Medulla oblongata (tissue), 1 donor: ENCODE measurements at regions not wholly inside any gene's neighbourhood (a gene's known extent, or its start where the extent isn't known, plus 50 kb on each side); places are given as distances from the start of the nearest gene placed in this dataset.

Experiments used
- DNase-seq: peaks from one replicate; pipeline ENCODE4 v3.0.0-alpha.2; 2015; ENCODE audit errors: extremely low spot score

- DNase-seq: peak; percentile 71
Measured at GRCh38 chr10:128526791-128527375, 400.7 kb upstream of the MKI67 start.

- no peak for DNase-seq
Measured at GRCh38 chr10:128527711-128528110, 401.5 kb upstream of the MKI67 start.

GRCh38 chr10:128528167-128528566 lies 401.9 kb upstream of the MKI67 start:
- no peak for DNase-seq

GRCh38 chr10:128528781-128529180 lies 402.6 kb upstream of the MKI67 start:
- no peak for DNase-seq

GRCh38 chr10:128529225-128529624 lies 403.0 kb upstream of the MKI67 start:
- DNase-seq: no peak

- DNase-seq: peak; percentile 46
Measured at GRCh38 chr10:128530301-128530700, 404.1 kb upstream of the MKI67 start.

- no peak for DNase-seq
Measured at GRCh38 chr10:128530946-128531345, 404.7 kb upstream of the MKI67 start.

- DNase-seq: no peak
Measured at GRCh38 chr10:128534686-128535085, 408.5 kb upstream of the MKI67 start.

- no peak for DNase-seq
Measured at GRCh38 chr10:128536259-128536658, 410.0 kb upstream of the MKI67 start.

- DNase-seq: no peak
Measured at GRCh38 chr10:128537834-128538330, 411.7 kb upstream of the MKI67 start.

- no peak for DNase-seq
Measured at GRCh38 chr10:128538671-128539070, 412.4 kb upstream of the MKI67 start.

- no peak for DNase-seq
Measured at GRCh38 chr10:128539510-128540127, 413.4 kb upstream of the MKI67 start.

- no peak for DNase-seq
Measured at GRCh38 chr10:128540128-128540762, 414.0 kb upstream of the MKI67 start.

- peak; percentile 56 for DNase-seq
Measured at GRCh38 chr10:128540781-128541761, 414.8 kb upstream of the MKI67 start.

- DNase-seq: no peak
Measured at GRCh38 chr10:128541926-128542475, 415.8 kb upstream of the MKI67 start.

- DNase-seq: no peak
Measured at GRCh38 chr10:128542659-128543058, 416.4 kb upstream of the MKI67 start.

GRCh38 chr10:128543151-128543550 lies 416.9 kb upstream of the MKI67 start:
- no peak for DNase-seq

- DNase-seq: no peak
Measured at GRCh38 chr10:128545216-128545615, 419.0 kb upstream of the MKI67 start.

GRCh38 chr10:128546651-128547165 lies 420.5 kb upstream of the MKI67 start:
- DNase-seq: no peak

GRCh38 chr10:128549101-128549608 lies 422.9 kb upstream of the MKI67 start:
- no peak for DNase-seq

GRCh38 chr10:128550045-128550444 lies 423.8 kb upstream of the MKI67 start:
- no peak for DNase-seq
